ENCODE measurements at regions not wholly inside any gene's neighbourhood (a gene's known extent, or its start where the extent isn't known, plus 50 kb on each side); places are given as distances from the start of the nearest gene placed in this dataset.

DNA sequence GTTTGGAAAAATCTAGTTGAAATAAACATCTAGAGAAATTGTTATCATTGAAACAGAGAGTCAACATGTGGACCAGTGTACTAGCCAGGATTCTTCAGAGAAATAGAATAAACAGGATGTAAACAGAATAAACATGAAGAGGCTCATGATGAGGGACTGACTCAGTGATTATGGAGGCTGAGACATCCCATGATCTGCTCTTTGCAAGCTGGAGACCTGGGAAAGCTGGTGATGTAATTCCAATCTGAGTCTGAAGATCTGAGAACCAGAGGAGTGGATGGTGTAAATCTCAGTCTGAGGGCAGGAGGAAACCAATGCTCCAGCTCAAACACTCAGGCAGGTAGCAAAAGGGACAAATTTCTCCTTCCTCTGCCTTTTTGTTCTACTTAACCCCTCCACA is 62.9 kb upstream of the FAM180A start:
- no peak overlapping the region for H3K9ac ChIP-seq (ENCODE audit: low read depth, low read length, poor library complexity)
- H3K4me1 ChIP-seq (ENCODE audit: control insufficient read depth in 2 of 2, insufficient read depth in 1 of 2, low read depth in 1 of 2, low read length in 2 of 2): peaks cover 0 to 5% of the 10 kb centered on the region in 2 donors
- H3K79me1 ChIP-seq (ENCODE audit: low read depth, low read length): no peaks in the 10 kb centered on the region
- no peak overlapping the region for H2BK5ac ChIP-seq (ENCODE audit: low read length)
- H3K4me2 ChIP-seq (ENCODE audit: insufficient read depth, low read length, poor library complexity, severe bottlenecking): no peak overlapping the region
- H3K23ac ChIP-seq (ENCODE audit: low read depth, low read length, poor library complexity): no peak overlapping the region
- no peak overlapping the region for H3K4me3 ChIP-seq (ENCODE audit: low read length in 2 of 2)
- H2BK120ac ChIP-seq (ENCODE audit: low read depth, low read length): no peak overlapping the region
- H3K27me3 ChIP-seq (ENCODE audit: control insufficient read depth in 3 of 3, insufficient read depth in 3 of 3, low read depth in 1 of 3, low read length in 3 of 3): no peaks in the 10 kb centered on the region
- H2BK12ac ChIP-seq (ENCODE audit: low read length): no peak overlapping the region
- DNase-seq (ENCODE audit: low spot score): no peak
- H4K8ac ChIP-seq (ENCODE audit: low read depth, low read length): no peak overlapping the region
- no peak overlapping the region for H2AFZ ChIP-seq (ENCODE audit: low read length)
- H3K14ac ChIP-seq (ENCODE audit: low read length): no peak overlapping the region
- H3K4ac ChIP-seq (ENCODE audit: low read length): no peak overlapping the region
- H3K9me3 ChIP-seq (replicated peaks in 1 of 2; ENCODE audit: control insufficient read depth in 2 of 2, insufficient read depth in 1 of 2, low read depth in 1 of 2, low read length in 2 of 2): no peaks in the 10 kb centered on the region
- H3K36me3 ChIP-seq (replicated peaks in 1 of 2; ENCODE audit: control insufficient read depth in 2 of 2, insufficient read depth in 2 of 2, low read length in 2 of 2): no peaks in the 10 kb centered on the region
- no peak overlapping the region for H2AK5ac ChIP-seq (ENCODE audit: low read depth, low read length)
- no peak overlapping the region for H4K91ac ChIP-seq (ENCODE audit: low read depth, low read length, poor library complexity)
- no peak overlapping the region for H3K27ac ChIP-seq (replicated peaks; ENCODE audit: low read length)
- H3K18ac ChIP-seq (ENCODE audit: low read length): no peak overlapping the region
- no peak overlapping the region for H2BK15ac ChIP-seq (ENCODE audit: low read length)

DNA sequence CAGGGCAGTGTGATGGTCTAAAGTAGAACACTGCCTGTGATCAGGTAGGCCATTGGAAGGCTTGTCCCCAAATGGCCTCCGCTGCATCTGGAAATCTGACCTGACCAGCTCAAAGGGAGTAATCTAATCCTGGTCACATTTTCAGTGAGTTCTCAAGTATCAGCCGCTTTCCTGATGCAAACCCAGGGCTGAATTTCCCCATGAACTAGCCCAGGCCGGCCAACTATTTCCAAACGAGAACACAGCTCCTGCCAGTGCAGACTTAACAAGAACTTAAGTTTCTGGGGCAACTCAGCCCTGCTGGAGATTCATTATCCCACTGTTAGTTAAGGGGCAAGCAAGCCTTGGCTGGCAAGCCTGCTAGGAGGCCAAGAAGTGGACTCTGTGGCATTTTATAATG is 59.6 kb upstream of the FAM180A start:
- H3K36me3 ChIP-seq (replicated peaks in 1 of 2; ENCODE audit: control insufficient read depth in 2 of 2, insufficient read depth in 2 of 2, low read length in 2 of 2): no peaks in the 10 kb centered on the region
- WGBS, 2 donors (ENCODE audit: extremely low coverage in 2 of 2, insufficient read length in 2 of 2, insufficient replicate concordance in 1 of 2): no CpG with 5 or more reads among the region's 4 CpGs
- no peaks in the 10 kb centered on the region for H3K79me1 ChIP-seq (ENCODE audit: low read depth, low read length)
- no peak overlapping the region for H2BK5ac ChIP-seq (ENCODE audit: low read length)
- DNase-seq (ENCODE audit: low spot score): no peak
- H4K8ac ChIP-seq (ENCODE audit: low read depth, low read length): no peak overlapping the region
- no peak overlapping the region for H2BK15ac ChIP-seq (ENCODE audit: low read length)
- no peak overlapping the region for H3K23ac ChIP-seq (ENCODE audit: low read depth, low read length, poor library complexity)
- no peak overlapping the region for H2AFZ ChIP-seq (ENCODE audit: low read length)
- H3K4me1 ChIP-seq (ENCODE audit: control insufficient read depth in 2 of 2, insufficient read depth in 1 of 2, low read depth in 1 of 2, low read length in 2 of 2): peaks cover 0 to 5% of the 10 kb centered on the region in 2 donors
- H3K9me3 ChIP-seq (replicated peaks in 1 of 2; ENCODE audit: control insufficient read depth in 2 of 2, insufficient read depth in 1 of 2, low read depth in 1 of 2, low read length in 2 of 2): no peaks in the 10 kb centered on the region
- H2BK120ac ChIP-seq (ENCODE audit: low read depth, low read length): no peak overlapping the region
- no peaks in the 10 kb centered on the region for H3K27me3 ChIP-seq (ENCODE audit: control insufficient read depth in 3 of 3, insufficient read depth in 3 of 3, low read depth in 1 of 3, low read length in 3 of 3)
- no peak overlapping the region for H3K9ac ChIP-seq (ENCODE audit: low read depth, low read length, poor library complexity)
- no peak overlapping the region for H3K4me3 ChIP-seq (ENCODE audit: low read length in 2 of 2)
- H3K4me2 ChIP-seq (ENCODE audit: insufficient read depth, low read length, poor library complexity, severe bottlenecking): no peak overlapping the region
- H3K27ac ChIP-seq (replicated peaks; ENCODE audit: low read length): no peak overlapping the region
- H2AK5ac ChIP-seq (ENCODE audit: low read depth, low read length): no peak overlapping the region
- no peak overlapping the region for H4K91ac ChIP-seq (ENCODE audit: low read depth, low read length, poor library complexity)
- peak overlapping the region; percentile 4 for H3K18ac ChIP-seq (ENCODE audit: low read length)
- no peak overlapping the region for H2BK12ac ChIP-seq (ENCODE audit: low read length)
- H3K14ac ChIP-seq (ENCODE audit: low read length): no peak overlapping the region
- H3K4ac ChIP-seq (ENCODE audit: low read length): no peak overlapping the region

DNA sequence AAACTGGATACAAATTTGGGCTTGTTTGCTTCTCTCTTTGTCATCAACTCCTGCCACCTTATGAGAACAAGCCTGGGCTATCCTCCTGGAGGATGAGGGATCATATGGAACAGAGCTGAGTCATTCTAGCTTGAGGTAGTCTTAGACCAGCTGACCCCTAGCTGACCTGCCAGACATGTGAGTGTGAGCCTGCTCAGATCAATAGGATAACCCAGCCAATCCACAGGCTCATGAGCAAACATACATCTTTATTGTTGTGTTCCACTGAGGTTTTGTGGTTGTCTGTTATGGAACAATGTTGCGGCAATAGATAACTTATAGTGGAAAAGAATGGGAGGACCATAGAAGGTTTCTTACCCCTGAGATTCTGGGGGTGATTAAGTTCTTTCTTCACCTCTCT is 54.5 kb upstream of the FAM180A start:
- Histone ChIP-seq H3K23ac (ENCODE audit: low read depth, low read length, poor library complexity) (no peak overlapping the region), H2AFZ (ENCODE audit: low read length) (no peak overlapping the region), H3K27me3 (ENCODE audit: control insufficient read depth in 3 of 3, insufficient read depth in 3 of 3, low read depth in 1 of 3, low read length in 3 of 3) (peaks cover 0 to 4% (median 0%) of the 10 kb centered on the region in 3 experiments), H3K36me3 (replicated peaks in 1 of 2; ENCODE audit: control insufficient read depth in 2 of 2, insufficient read depth in 2 of 2, low read length in 2 of 2) (no peaks in the 10 kb centered on the region), H2BK12ac (ENCODE audit: low read length) (no peak overlapping the region), H3K27ac (replicated peaks; ENCODE audit: low read length) (no peak overlapping the region), H2AK5ac (ENCODE audit: low read depth, low read length) (no peak overlapping the region), H3K14ac (ENCODE audit: low read length) (no peak overlapping the region), H3K79me1 (ENCODE audit: low read depth, low read length) (no peaks in the 10 kb centered on the region), H2BK120ac (ENCODE audit: low read depth, low read length) (no peak overlapping the region), H3K9me3 (replicated peaks in 1 of 2; ENCODE audit: control insufficient read depth in 2 of 2, insufficient read depth in 1 of 2, low read depth in 1 of 2, low read length in 2 of 2) (no peaks in the 10 kb centered on the region), H3K9ac (ENCODE audit: low read depth, low read length, poor library complexity) (no peak overlapping the region), H3K18ac (ENCODE audit: low read length) (no peak overlapping the region), H3K4me2 (ENCODE audit: insufficient read depth, low read length, poor library complexity, severe bottlenecking) (no peak overlapping the region), H3K4me3 (ENCODE audit: low read length in 2 of 2) (no peak overlapping the region), H3K4me1 (ENCODE audit: control insufficient read depth in 2 of 2, insufficient read depth in 1 of 2, low read depth in 1 of 2, low read length in 2 of 2) (peaks cover 0 to 11% of the 10 kb centered on the region in 2 donors), H4K8ac (ENCODE audit: low read depth, low read length) (no peak overlapping the region), H4K91ac (ENCODE audit: low read depth, low read length, poor library complexity) (no peak overlapping the region), H2BK15ac (ENCODE audit: low read length) (no peak overlapping the region), H3K4ac (ENCODE audit: low read length) (no peak overlapping the region), H2BK5ac (ENCODE audit: low read length) (no peak overlapping the region)
- DNase-seq (ENCODE audit: low spot score): no peak
- WGBS, 2 donors (ENCODE audit: extremely low coverage in 2 of 2, insufficient read length in 2 of 2, insufficient replicate concordance in 1 of 2): no CpG with 5 or more reads among the region's 1 CpG

- no peak overlapping the region for H2AFZ ChIP-seq (ENCODE audit: low read length)
- DNase-seq (ENCODE audit: low spot score): no peak
- H3K4ac ChIP-seq (ENCODE audit: low read length): no peak overlapping the region
- H4K8ac ChIP-seq (ENCODE audit: low read depth, low read length): no peak overlapping the region
- no peak overlapping the region for H4K91ac ChIP-seq (ENCODE audit: low read depth, low read length, poor library complexity)
- no peak overlapping the region for H3K9ac ChIP-seq (ENCODE audit: low read depth, low read length, poor library complexity)
- H3K27ac ChIP-seq (replicated peaks; ENCODE audit: low read length): no peak overlapping the region
- no peak overlapping the region for H2BK15ac ChIP-seq (ENCODE audit: low read length)
- H3K36me3 ChIP-seq (replicated peaks in 1 of 2; ENCODE audit: control insufficient read depth in 2 of 2, insufficient read depth in 2 of 2, low read length in 2 of 2): no peaks in the 10 kb centered on the region
- peaks cover 0 to 7% of the 10 kb centered on the region in 2 donors for H3K4me1 ChIP-seq (ENCODE audit: control insufficient read depth in 2 of 2, insufficient read depth in 1 of 2, low read depth in 1 of 2, low read length in 2 of 2)
- H3K27me3 ChIP-seq (ENCODE audit: control insufficient read depth in 3 of 3, insufficient read depth in 3 of 3, low read depth in 1 of 3, low read length in 3 of 3): peaks cover 0 to 4% (median 0%) of the 10 kb centered on the region in 3 experiments
- no peak overlapping the region for H3K18ac ChIP-seq (ENCODE audit: low read length)
- H3K79me1 ChIP-seq (ENCODE audit: low read depth, low read length): no peaks in the 10 kb centered on the region
- H2AK5ac ChIP-seq (ENCODE audit: low read depth, low read length): no peak overlapping the region
- no peak overlapping the region for H3K4me3 ChIP-seq (ENCODE audit: low read length in 2 of 2)
- no peak overlapping the region for H3K14ac ChIP-seq (ENCODE audit: low read length)
- no CpG with 5 or more reads among the region's 3 CpGs for WGBS, 2 donors (ENCODE audit: extremely low coverage in 2 of 2, insufficient read length in 2 of 2, insufficient replicate concordance in 1 of 2)
- no peaks in the 10 kb centered on the region for H3K9me3 ChIP-seq (replicated peaks in 1 of 2; ENCODE audit: control insufficient read depth in 2 of 2, insufficient read depth in 1 of 2, low read depth in 1 of 2, low read length in 2 of 2)
- H3K23ac ChIP-seq (ENCODE audit: low read depth, low read length, poor library complexity): no peak overlapping the region
- no peak overlapping the region for H3K4me2 ChIP-seq (ENCODE audit: insufficient read depth, low read length, poor library complexity, severe bottlenecking)
- H2BK12ac ChIP-seq (ENCODE audit: low read length): no peak overlapping the region
- no peak overlapping the region for H2BK5ac ChIP-seq (ENCODE audit: low read length)
- no peak overlapping the region for H2BK120ac ChIP-seq (ENCODE audit: low read depth, low read length)
Measured at GRCh38 chr7:135802697-135803096, 54.1 kb upstream of the FAM180A start.

Measured in neuronal stem cell (in vitro differentiated cells).